Lung microvascular endothelial cell (primary cell): ENCODE measurements at regions not wholly inside any gene's neighbourhood (a gene's known extent, or its start where the extent isn't known, plus 50 kb on each side); places are given as distances from the start of the nearest gene placed in this dataset.
"Not testable (repeated sequence)": the region's sequence is repeated elsewhere in the genome, so short reads cannot be mapped to it uniquely, and the experiment has no call there.

Experiments
- DNase-seq, 2 donors: peaks; one replicate each; pipeline versions ENCODE4 v3.0.0 to v3.0.0-alpha.2; 2010; ENCODE audit warnings: low read depth in 2 of 2

DNA sequence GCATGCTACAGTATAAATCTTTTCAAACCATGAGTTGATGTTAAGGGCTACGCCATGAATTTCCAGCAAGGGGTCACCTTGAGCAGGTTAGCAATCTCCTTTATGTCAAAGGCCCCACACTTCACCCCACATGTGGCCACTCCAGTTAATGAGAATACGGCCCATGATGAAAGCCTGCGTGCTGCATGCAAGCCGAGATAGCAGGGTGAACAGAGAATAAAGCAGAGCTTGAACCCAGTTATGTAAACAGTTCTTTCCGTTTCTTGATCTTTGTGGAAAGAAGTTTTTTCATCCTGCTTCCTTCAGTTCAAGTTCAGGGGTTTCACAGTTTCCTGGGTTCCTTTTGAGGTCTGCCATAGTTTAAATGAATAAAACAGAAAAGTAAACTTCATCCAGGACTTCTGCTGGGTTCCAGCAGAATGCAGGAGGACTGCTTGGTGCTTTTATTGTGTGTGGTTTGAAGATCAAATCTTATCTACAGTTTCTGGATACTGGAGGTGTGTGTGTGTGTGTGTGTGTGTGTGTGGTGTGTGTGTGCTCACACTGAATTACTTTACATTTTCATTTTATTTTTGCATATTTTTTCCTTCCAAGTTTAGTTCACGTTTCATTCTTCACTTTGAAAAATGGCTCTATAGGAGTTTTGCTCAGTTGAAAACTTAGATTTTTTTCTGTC, 87.1 kb downstream of the HMHB1 start:
- DNase-seq = peak in 1 of 2 donors; percentile 24

GRCh38 chr5:143908959-143909358, 97.0 kb downstream of the HMHB1 start:
- DNase-seq = no peak

DNA sequence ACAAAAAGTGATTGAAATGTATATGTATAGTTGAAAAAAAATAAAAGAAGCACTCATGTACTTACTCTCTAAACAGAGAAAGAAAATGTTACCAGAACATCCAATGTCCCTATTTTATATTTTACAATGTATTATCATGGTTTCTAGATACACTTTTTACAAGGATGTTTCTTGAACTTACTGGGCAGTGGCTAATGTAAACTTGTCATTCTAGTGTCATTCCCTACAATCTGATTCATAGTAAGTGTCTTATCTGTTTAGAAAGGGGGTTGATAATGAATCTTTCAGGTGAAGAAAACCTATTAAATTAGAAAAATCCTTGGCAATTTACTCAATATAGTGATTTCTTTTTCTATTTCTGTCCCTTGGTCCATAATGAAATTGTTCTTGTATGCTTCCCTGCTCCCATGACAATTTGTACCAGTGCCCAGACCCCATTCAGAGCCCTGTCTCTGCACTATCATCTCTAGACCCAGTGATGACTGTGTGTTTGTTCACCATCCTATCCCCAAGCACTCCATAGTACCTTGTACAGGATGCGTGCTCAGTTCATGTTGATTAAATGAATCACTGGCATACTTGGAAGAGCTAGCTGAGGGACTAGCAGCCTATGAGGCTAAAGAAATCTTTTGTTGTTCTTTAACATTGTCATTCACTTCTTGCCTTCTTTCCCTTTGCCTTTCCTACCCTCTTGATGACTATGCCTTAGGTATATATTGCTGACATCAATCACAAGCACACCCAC, 101.2 kb downstream of the HMHB1 start:
- peak in 1 of 2 donors; percentile 64 for DNase-seq

- DNase-seq = no peak
These were observed 102.8 kb downstream of the HMHB1 start for GRCh38 chr5:143914756-143915155.

- no peak for DNase-seq
These were observed 104.5 kb downstream of the HMHB1 start for GRCh38 chr5:143916451-143916850.

GRCh38 chr5:143918961-143919360, 107.0 kb downstream of the HMHB1 start:
- DNase-seq = no peak

GRCh38 chr5:143920772-143921171, 108.8 kb downstream of the HMHB1 start:
- peak in 1 of 2 donors; percentile 15 for DNase-seq

DNA sequence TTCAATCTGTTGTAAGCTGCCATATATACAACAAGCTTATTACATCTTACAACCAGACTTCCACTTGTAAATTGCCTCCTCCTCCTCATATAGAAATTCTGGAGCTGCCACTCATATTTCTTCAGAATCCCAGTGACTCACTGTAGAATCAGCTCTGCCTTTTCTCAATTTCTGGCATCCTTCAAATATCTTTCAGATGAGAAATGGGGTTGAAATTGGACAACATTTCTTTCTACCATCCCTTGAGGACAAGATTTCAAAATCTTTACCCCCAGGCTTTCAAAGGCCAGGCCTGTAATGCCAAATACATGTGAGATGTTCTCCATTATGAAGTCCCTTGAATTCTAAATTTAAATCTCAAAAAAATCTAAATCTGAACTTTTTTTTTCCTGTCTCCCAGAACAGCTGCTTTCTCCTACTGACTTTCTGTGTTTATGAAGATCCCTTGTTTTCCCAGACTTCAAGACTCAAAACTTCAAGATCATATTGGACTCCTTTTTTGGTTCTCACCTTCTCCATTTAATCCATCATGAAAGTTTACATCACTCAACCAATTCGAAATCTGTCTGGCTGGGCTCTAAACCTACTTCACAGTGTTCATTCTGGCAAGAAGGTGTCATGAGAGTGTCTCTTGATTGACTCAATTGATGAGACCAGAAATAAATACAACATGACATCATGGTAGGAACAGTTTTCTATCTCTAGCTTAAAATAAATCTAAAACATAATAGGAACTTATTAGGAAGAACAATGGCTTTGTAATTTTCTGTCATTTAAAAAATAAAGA, 109.8 kb downstream of the HMHB1 start:
- DNase-seq = peak in 1 of 2 donors; percentile 63

DNA sequence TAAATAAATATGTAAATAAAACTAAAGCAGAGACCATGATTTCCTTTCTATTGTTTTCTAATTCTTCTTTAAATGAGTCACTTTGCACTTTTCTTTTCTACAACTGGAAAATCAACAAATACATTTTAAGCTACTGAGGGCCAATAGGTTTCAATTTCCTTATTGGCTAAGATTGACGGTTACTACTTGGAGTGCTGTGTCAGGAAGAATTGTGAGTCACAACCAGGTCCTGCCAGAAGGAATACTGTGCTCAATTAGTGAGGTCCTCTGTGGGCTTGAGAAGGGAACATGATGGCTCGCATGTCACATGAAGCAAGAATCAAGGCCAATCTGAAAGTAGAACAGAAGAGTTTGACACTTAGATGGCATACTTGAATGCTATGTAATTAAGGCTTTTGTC, 110.8 kb downstream of the HMHB1 start:
- DNase-seq = peak in 1 of 2 donors; percentile 82

GRCh38 chr5:143923634-143924266, 111.8 kb downstream of the HMHB1 start:
- DNase-seq = peak in 1 of 2 donors; percentile 56

DNA sequence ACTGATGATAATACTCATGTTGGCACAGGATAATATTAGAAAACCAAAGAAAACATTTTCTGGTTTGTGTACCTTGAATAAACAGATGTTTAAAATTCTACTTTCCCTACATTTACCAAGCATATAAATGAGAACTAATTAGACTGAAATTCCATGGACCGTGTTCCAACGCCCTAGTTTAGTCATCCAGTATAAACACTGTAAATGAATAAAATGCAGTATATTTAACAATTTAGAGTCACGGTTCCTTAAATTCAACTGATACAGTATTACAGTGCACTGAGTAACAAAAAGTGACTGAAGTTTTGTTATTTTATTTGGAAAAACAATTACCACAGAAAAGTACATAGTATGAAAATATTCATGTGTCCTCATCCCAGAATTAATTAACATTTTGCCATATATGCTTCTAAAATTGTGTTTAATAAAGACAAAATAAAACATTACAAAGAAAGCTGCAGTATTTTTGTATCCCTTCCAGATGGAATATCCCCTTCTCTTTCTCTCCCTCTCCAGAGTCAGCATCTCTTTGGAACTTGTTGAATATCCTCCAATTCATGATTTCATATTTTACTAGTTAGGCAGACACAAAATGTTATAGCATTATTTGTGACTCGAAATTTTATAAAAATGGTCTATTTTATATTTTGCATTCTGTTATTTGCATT, 112.5 kb downstream of the HMHB1 start:
- DNase-seq = no peak

DNA sequence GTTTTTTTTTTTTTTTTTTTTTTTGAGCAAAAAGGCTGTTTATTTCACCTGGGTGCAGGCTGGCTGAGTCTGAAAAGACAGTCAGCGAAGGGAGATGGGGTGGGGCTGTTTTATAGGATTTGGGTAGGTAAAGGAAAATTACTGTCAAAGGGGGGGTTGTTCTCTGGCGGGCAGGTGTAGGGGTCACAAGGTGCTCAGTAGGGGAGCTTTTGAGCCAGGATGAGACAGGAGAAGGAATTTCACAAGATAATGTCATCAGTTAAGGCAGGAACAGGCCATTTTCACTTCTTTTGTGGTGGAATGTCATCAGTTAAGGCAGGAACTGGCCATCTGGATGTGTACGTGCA, 113.0 kb downstream of the HMHB1 start:
- not testable (repeated sequence) for DNase-seq

DNA sequence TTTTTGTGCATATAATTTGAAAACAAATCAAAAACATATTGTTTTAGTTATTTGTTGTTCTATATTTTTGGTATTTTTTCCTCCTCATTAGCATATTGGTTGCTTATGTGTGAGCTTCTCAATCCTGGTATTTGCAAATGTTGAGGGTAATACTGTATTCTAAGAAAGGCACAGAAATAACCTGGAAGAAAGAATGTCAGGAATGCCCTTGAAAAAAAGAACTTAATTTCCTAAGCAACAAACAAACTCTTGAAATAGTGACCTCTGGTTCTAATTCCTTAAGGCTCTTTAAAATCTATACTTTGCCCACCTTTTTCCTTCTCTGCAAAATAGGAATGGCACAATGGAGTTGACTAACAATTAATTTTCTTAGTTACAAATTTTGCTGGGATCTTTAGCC, 117.5 kb downstream of the HMHB1 start:
- DNase-seq = no peak

GRCh38 chr5:143930561-143930960, 118.6 kb downstream of the HMHB1 start:
- no peak for DNase-seq

DNA sequence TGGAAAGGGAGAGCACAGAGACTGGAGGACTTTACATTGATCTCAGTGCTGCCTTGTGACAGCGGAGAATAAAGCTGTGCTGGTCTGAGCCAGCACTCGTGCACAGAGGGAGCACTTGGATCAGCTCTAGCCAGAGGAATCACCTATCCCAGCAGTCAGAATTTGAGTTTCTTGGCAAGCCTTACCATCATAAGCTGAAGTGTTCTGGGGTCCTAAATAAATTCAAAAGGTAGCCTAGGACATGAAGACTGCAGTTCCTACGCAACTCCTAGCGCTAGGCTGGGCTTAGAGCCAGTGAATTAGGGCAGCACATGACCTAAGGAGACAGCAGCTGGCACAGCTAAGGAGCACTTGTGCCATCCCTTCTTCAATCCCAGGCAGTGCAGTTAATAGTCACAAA, 119.5 kb downstream of the HMHB1 start:
- no peak for DNase-seq

DNA sequence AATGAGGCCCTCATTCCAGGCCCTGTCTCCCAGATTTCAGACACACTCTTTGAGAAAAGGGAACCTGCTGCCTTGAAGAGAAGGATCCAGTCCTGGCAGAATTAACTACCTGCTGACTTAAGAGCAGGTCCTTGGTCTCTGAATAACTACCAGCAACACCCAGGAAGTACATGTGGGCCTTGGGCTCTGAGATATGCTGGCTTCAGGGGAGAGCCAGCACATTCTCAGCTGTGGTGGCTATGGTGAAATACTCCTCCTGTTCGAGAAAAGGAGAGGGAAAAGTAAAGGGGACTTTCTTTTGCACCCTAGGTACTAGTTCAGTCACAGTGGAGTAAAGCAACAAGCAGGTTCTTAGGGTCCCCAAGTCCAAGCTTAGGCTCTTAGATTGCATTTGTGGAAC, 120.0 kb downstream of the HMHB1 start:
- no peak for DNase-seq

DNA sequence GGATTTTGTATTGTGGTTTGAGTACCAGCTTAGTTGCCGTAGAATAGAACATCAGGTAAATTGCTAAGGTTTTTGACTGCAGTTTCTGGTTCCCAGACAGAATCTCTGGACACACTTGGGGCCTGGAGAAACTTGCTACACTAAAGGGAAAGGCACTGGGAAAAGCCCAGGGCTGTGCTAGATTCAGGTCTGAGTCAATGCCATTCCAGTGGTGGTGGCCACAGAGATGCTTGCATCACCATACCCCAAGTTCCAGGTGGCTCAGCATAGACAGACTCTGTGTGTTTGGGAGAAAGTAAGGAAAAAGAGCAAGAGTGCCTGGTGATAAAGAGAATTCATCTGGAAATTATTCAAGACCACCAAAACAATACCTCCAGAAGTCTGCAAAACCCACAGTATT, 120.6 kb downstream of the HMHB1 start:
- DNase-seq = no peak

- no peak for DNase-seq
These were observed 121.5 kb downstream of the HMHB1 start for GRCh38 chr5:143933451-143933850.

- no peak for DNase-seq
These were observed 122.9 kb downstream of the HMHB1 start for GRCh38 chr5:143934821-143935220.

DNA sequence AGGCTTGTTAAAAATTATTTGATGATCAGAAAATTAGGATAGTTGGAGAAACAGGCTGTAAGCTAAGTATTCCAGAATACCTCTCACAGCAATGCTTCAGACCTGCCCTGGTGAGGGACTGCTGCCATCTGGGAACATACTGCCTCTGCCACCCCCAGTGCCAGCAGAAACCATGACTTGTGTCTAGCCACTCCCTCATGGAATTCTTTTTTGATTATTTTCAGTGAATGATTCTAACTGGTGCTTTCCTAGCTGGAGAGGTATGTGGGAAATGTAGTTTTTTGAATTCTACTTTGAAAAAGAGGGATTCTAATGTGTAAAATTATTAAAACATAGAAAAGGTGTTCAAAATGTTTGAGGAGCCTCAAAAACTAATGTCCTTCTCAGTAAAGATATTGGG, 126.3 kb downstream of the HMHB1 start:
- no peak for DNase-seq

DNA sequence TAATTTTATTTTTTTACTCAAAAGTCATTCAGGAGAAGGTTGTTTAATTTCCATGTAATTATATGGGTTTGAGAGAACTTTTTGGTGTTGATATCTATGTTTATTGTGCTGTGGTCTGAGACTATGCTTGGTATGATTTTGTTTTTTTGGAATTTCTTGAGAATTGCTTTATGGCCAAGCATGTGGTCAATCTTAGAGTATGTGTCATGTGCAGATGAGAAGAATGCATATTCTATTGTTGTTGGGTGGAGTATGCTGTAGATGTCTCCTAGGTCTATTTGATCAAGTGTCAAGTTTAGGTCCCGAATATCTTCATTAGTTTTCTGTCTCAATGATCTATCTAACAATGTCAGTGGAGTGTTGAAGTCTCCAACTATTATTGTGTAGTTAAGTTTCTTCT, 134.9 kb downstream of the HMHB1 start:
- no peak for DNase-seq
